ENCODE measurements at regions not wholly inside any gene's neighbourhood (a gene's known extent, or its start where the extent isn't known, plus 50 kb on each side); places are given as distances from the start of the nearest gene placed in this dataset.

GRCh38 chr9:89659891-89660685, 55.3 kb downstream of the GADD45G start:
- no peak for DNase-seq (ENCODE audit: low read depth)
- H3K4me3 ChIP-seq (ENCODE audit: low read depth, low read length): no peak overlapping the region
- TF ChIP-seq CTCF (IDR thresholded peaks at IDR 0.05; ENCODE audit: insufficient read depth, low read depth, low read length, missing control alignments): no peak

GRCh38 chr9:89661391-89661949, 56.7 kb downstream of the GADD45G start:
- no peak overlapping the region for H3K4me3 ChIP-seq (ENCODE audit: low read depth, low read length)
- TF ChIP-seq CTCF (IDR thresholded peaks at IDR 0.05; ENCODE audit: insufficient read depth, low read depth, low read length, missing control alignments): no peak
- no peak for DNase-seq (ENCODE audit: low read depth)

GRCh38 chr9:89661956-89662717, 57.3 kb downstream of the GADD45G start:
- DNase-seq (ENCODE audit: low read depth): peak; percentile 24

GRCh38 chr9:89662718-89663613, 58.2 kb downstream of the GADD45G start:
- H3K4me3 ChIP-seq (ENCODE audit: low read depth, low read length): no peak overlapping the region
- DNase-seq (ENCODE audit: low read depth): no peak
- no peak for TF ChIP-seq CTCF (IDR thresholded peaks at IDR 0.05; ENCODE audit: insufficient read depth, low read depth, low read length, missing control alignments)

More at GRCh38 chr9:89661956-89662717, 57.3 kb downstream of the GADD45G start:
- no peak overlapping the region for H3K4me3 ChIP-seq (ENCODE audit: low read depth, low read length)
- TF ChIP-seq CTCF (IDR thresholded peaks at IDR 0.05; ENCODE audit: insufficient read depth, low read depth, low read length, missing control alignments): no peak

GRCh38 chr9:89663614-89663970, 58.8 kb downstream of the GADD45G start:
- no peak overlapping the region for H3K4me3 ChIP-seq (ENCODE audit: low read depth, low read length)
- no peak for TF ChIP-seq CTCF (IDR thresholded peaks at IDR 0.05; ENCODE audit: insufficient read depth, low read depth, low read length, missing control alignments)
- DNase-seq (ENCODE audit: low read depth): no peak

GRCh38 chr9:89664010-89664409, 59.2 kb downstream of the GADD45G start:
- TF ChIP-seq CTCF (IDR thresholded peaks at IDR 0.05; ENCODE audit: insufficient read depth, low read depth, low read length, missing control alignments): no peak
- no peak for DNase-seq (ENCODE audit: low read depth)
- H3K4me3 ChIP-seq (ENCODE audit: low read depth, low read length): no peak overlapping the region

Measured in GM12865 (cell line).